ENCODE measurements at regions not wholly inside any gene's neighbourhood (a gene's known extent, or its start where the extent isn't known, plus 50 kb on each side); places are given as distances from the start of the nearest gene placed in this dataset.

DNA sequence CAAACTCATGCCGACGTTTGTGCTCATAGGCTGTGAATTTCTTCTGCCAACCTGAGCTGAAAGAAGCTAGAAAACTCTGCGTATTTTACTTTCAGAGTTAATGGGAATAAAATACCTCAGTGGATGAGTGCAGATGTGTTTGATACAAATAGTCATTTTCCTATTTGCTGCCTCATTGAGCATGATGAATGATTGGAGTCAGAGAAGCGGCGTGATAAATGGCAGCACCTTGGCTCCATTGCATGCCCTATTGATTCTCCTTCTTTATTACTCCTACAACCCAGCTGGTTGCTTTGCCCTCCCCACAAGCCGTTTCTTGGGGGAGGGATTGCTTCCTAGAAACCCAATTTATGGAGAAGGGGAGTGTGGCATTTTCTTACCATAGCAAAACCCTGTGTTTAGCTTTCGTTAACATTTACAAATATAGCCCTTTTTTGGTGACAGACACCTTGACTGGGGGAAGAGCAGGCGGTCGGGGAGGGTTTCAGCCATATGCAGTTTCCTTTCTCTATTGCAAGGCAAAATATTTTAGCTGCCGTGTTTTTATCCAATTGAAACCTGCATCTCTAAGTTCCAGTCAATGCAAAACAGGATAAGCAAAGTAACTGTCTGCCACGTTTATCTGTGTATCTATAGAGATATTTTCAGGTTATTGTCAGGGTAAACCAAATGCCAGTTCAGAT, 93.1 kb upstream of the TBCA start:
- Histone ChIP-seq H3K18ac (ENCODE audit: low read depth, low read length) (no peak overlapping the region), H3K14ac (replicated peaks; ENCODE audit: low read depth, low read length) (no peak overlapping the region), H3K56ac (ENCODE audit: extremely low read depth, insufficient read depth, low read length) (no peak overlapping the region), H3K9ac (ENCODE audit: low read depth, low read length) (no peak overlapping the region), H3K23ac (ENCODE audit: low read depth, low read length) (no peak overlapping the region), H2BK120ac (ENCODE audit: low read depth, low read length) (no peak overlapping the region), H2AFZ (replicated peaks; ENCODE audit: low read length, poor library complexity) (no peak overlapping the region), H3K9me3 (ENCODE audit: control insufficient read depth, insufficient read depth, low read length) (no peaks in the 10 kb centered on the region), H4K91ac (ENCODE audit: insufficient read depth, low read depth, low read length) (no peak overlapping the region), H2BK15ac (ENCODE audit: low read depth, low read length) (no peak overlapping the region), H2AK9ac (replicated peaks; ENCODE audit: low read depth, low read length, poor library complexity) (no peak overlapping the region), H2BK20ac (ENCODE audit: low read depth, low read length) (no peak overlapping the region), H2BK5ac (ENCODE audit: low read depth, low read length, poor library complexity, severe bottlenecking) (no peak overlapping the region), H3K27ac (ENCODE audit: insufficient read depth, low read length) (no peak overlapping the region), H3K4me2 (ENCODE audit: low read depth, low read length) (no peak overlapping the region), H3K9me1 (ENCODE audit: insufficient read depth, low read length) (no peaks in the 10 kb centered on the region), H3K4me1 (ENCODE audit: control insufficient read depth, insufficient read depth, low read length) (no peaks in the 10 kb centered on the region), H3K4ac (ENCODE audit: low read depth, low read length) (no peak overlapping the region), H3K79me1 (ENCODE audit: low read depth in 1 of 2, low read length in 2 of 2) (no peaks in the 10 kb centered on the region), H4K20me1 (ENCODE audit: insufficient read depth, low read length) (no peaks in the 10 kb centered on the region), H2AK5ac (ENCODE audit: low read depth, low read length) (no peak overlapping the region), H3K36me3 (ENCODE audit: control insufficient read depth, insufficient read depth, low read length) (no peaks in the 10 kb centered on the region), H3K27me3 (ENCODE audit: control insufficient read depth, insufficient read depth, low read length) (peaks cover 11% of the 10 kb centered on the region), H4K5ac (ENCODE audit: low read depth, low read length) (no peak overlapping the region), H4K8ac (ENCODE audit: low read depth in 2 of 2, low read length in 2 of 2) (no peak overlapping the region), H3K4me3 (ENCODE audit: insufficient read depth, low read depth, low read length) (no peak overlapping the region)
- dilution Hi-C loops (cut with HindIII; ENCODE audit: low sequenced_read_pairs, unreplicated experiment): no loop called here
- intact Hi-C loops (cut with micrococcal nuclease): loop anchor here (10.0 kb wide), 1 partner anchor 396 kb away; no protein-coding TSS in a partner anchor
- DNase-seq: no peak
- WGBS, 2 experiments (ENCODE audit: extremely low coverage in 2 of 2, insufficient read length in 1 of 2): no CpG with 5 or more reads among the region's 11 CpGs
- ChIA-PET POLR2A (ENCODE audit: unreplicated experiment) (interaction anchor here (0.6 kb wide), 1 partner anchor 18 kb away, joined by 11 read pairs; no protein-coding TSS in a partner anchor), CTCF (interaction anchor here (1.5 kb wide), 1 partner anchor 10 kb away, joined by 5 read pairs; no protein-coding TSS in a partner anchor)
- no peak for ATAC-seq (ENCODE audit: low read depth)
- no TSS peak for BruUV-seq (replicated peaks)
- in situ Hi-C loops (cut with MboI; ENCODE audit: low sequenced_read_pairs): loop anchor here (10.0 kb wide), 1 partner anchor 406 kb away; no protein-coding TSS in a partner anchor
- TF ChIP-seq, protein P1, sequence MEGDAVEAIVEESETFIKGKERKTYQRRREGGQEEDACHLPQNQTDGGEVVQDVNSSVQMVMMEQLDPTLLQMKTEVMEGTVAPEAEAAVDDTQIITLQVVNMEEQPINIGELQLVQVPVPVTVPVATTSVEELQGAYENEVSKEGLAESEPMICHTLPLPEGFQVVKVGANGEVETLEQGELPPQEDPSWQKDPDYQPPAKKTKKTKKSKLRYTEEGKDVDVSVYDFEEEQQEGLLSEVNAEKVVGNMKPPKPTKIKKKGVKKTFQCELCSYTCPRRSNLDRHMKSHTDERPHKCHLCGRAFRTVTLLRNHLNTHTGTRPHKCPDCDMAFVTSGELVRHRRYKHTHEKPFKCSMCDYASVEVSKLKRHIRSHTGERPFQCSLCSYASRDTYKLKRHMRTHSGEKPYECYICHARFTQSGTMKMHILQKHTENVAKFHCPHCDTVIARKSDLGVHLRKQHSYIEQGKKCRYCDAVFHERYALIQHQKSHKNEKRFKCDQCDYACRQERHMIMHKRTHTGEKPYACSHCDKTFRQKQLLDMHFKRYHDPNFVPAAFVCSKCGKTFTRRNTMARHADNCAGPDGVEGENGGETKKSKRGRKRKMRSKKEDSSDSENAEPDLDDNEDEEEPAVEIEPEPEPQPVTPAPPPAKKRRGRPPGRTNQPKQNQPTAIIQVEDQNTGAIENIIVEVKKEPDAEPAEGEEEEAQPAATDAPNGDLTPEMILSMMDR (conservative IDR thresholded peaks at IDR 0.05; ENCODE audit: low read depth, low read length): no peak
- TF ChIP-seq RCOR1 (IDR thresholded peaks at IDR 0.05; ENCODE audit: insufficient replicate concordance, low read length) (no peak), RAD21 (IDR thresholded peaks at IDR 0.05; ENCODE audit: low read length) (no peak), BHLHE40 (IDR thresholded peaks at IDR 0.05; ENCODE audit: low read depth, low read length) (no peak), MAZ (IDR thresholded peaks at IDR 0.05; ENCODE audit: borderline replicate concordance, low read depth, low read length) (no peak), ELK1 (IDR thresholded peaks at IDR 0.05; ENCODE audit: borderline replicate concordance, low read depth, low read length) (no peak), USF2 (IDR thresholded peaks at IDR 0.05; ENCODE audit: low read depth, low read length) (no peak), MXI1 (IDR thresholded peaks at IDR 0.05; ENCODE audit: borderline replicate concordance, low read depth, low read length) (no peak), CHD1 (IDR thresholded peaks at IDR 0.05; ENCODE audit: low read depth, low read length) (no peak), FOS (IDR thresholded peaks at IDR 0.05; ENCODE audit: low read depth, low read length) (no peak), RFX5 (IDR thresholded peaks at IDR 0.05; ENCODE audit: low read depth, low read length) (no peak), NFE2L2 (IDR thresholded peaks at IDR 0.05; ENCODE audit: low read depth, low read length) (no peak), POLR2A (IDR thresholded peaks at IDR 0.05; ENCODE audit: low read depth, low read length) (no peak)

All from IMR-90 (cell line).